ENCODE measurements at regions not wholly inside any gene's neighbourhood (a gene's known extent, or its start where the extent isn't known, plus 50 kb on each side); places are given as distances from the start of the nearest gene placed in this dataset.

GRCh38 chr6:51015394-51015793 is 196.7 kb downstream of the TFAP2B start:
- POLR2A ChIA-PET (ENCODE audit: unreplicated experiment): no interaction called here
- CTCF ChIA-PET: no interaction called here
- DNase-seq: no peak

DNA sequence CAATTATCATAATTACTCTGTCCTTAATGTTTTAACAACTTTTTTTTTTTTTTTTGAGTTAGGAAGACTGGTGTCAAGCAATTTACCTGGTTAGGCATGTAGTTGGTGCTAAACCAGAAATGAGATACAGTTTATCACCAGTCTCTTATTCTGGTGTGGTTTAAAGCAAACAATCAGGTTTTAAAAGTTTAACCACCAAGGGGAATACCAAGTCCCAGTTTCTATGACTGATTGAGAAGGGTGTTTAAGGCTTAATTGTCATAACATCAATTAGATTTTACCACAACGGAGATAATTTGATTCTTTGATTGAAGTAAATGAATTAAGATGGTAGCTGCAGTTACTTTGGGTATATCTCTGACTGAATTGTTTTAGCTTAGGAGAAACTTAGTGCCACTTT is 197.8 kb downstream of the TFAP2B start:
- Histone ChIP-seq H3K36me3 (ENCODE audit: low read depth) (no peaks in the 10 kb centered on the region), H3K27me3 (ENCODE audit: insufficient read depth, low read depth) (no peaks in the 10 kb centered on the region), H3K4me3 (no peak overlapping the region), H2AFZ (no peak overlapping the region), H3K4me2 (no peak overlapping the region), H3K4me1 (replicated peaks; ENCODE audit: insufficient read depth) (no peaks in the 10 kb centered on the region), H3K27ac (no peak overlapping the region), H3K79me2 (ENCODE audit: low read depth) (no peaks in the 10 kb centered on the region), H3F3A (ENCODE audit: insufficient read depth, low read depth) (no peaks in the 10 kb centered on the region), H4K20me1 (ENCODE audit: insufficient read depth) (no peaks in the 10 kb centered on the region), H3K9me3 (ENCODE audit: insufficient read depth, low read depth) (no peaks in the 10 kb centered on the region; the same call in 1 of the 2 replicates), H3K9me2 (ENCODE audit: insufficient read depth) (no peaks in the 10 kb centered on the region)
- no TSS peak for BruUV-seq (replicated peaks)
- no peak for DNase-seq
- CTCF ChIA-PET: no interaction called here
- intact Hi-C loops (cut with micrococcal nuclease; ENCODE audit: unreplicated experiment): no loop called here
- POLR2A ChIA-PET (ENCODE audit: unreplicated experiment): no interaction called here
- TF ChIP-seq, protein P1, sequence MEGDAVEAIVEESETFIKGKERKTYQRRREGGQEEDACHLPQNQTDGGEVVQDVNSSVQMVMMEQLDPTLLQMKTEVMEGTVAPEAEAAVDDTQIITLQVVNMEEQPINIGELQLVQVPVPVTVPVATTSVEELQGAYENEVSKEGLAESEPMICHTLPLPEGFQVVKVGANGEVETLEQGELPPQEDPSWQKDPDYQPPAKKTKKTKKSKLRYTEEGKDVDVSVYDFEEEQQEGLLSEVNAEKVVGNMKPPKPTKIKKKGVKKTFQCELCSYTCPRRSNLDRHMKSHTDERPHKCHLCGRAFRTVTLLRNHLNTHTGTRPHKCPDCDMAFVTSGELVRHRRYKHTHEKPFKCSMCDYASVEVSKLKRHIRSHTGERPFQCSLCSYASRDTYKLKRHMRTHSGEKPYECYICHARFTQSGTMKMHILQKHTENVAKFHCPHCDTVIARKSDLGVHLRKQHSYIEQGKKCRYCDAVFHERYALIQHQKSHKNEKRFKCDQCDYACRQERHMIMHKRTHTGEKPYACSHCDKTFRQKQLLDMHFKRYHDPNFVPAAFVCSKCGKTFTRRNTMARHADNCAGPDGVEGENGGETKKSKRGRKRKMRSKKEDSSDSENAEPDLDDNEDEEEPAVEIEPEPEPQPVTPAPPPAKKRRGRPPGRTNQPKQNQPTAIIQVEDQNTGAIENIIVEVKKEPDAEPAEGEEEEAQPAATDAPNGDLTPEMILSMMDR (conservative IDR thresholded peaks at IDR 0.05): no peak
- TF ChIP-seq EZH2 (IDR thresholded peaks at IDR 0.05; ENCODE audit: low read depth): no peak

More at GRCh38 chr6:51015394-51015793, 196.7 kb downstream of the TFAP2B start:
- no peaks in the 10 kb centered on the region; the same call in 1 of the 2 replicates for H3K9me3 ChIP-seq (ENCODE audit: insufficient read depth, low read depth)
- no peaks in the 10 kb centered on the region for H3K36me3 ChIP-seq (ENCODE audit: low read depth)
- H3K4me2 ChIP-seq: no peak overlapping the region
- intact Hi-C loops (cut with micrococcal nuclease; ENCODE audit: unreplicated experiment): no loop called here
- H3F3A ChIP-seq (ENCODE audit: insufficient read depth, low read depth): no peaks in the 10 kb centered on the region
- H3K9me2 ChIP-seq (ENCODE audit: insufficient read depth): no peaks in the 10 kb centered on the region
- H3K4me1 ChIP-seq (replicated peaks; ENCODE audit: insufficient read depth): no peaks in the 10 kb centered on the region
- no peaks in the 10 kb centered on the region for H4K20me1 ChIP-seq (ENCODE audit: insufficient read depth)
- no peak overlapping the region for H3K27ac ChIP-seq
- H2AFZ ChIP-seq: no peak overlapping the region
- TF ChIP-seq EZH2 (IDR thresholded peaks at IDR 0.05; ENCODE audit: low read depth): no peak
- TF ChIP-seq, protein P1 (conservative IDR thresholded peaks at IDR 0.05): no peak
- BruUV-seq (replicated peaks): no TSS peak
- no peaks in the 10 kb centered on the region for H3K79me2 ChIP-seq (ENCODE audit: low read depth)
- H3K4me3 ChIP-seq: no peak overlapping the region
- H3K27me3 ChIP-seq (ENCODE audit: insufficient read depth, low read depth): no peaks in the 10 kb centered on the region

- Histone ChIP-seq H4K20me1 (ENCODE audit: insufficient read depth) (no peaks in the 10 kb centered on the region), H3K4me1 (replicated peaks; ENCODE audit: insufficient read depth) (no peaks in the 10 kb centered on the region), H3K4me3 (no peak overlapping the region), H3K9me2 (ENCODE audit: insufficient read depth) (no peaks in the 10 kb centered on the region), H3K9me3 (ENCODE audit: insufficient read depth, low read depth) (no peaks in the 10 kb centered on the region), H3F3A (ENCODE audit: insufficient read depth, low read depth) (no peaks in the 10 kb centered on the region), H2AFZ (no peak overlapping the region), H3K27ac (no peak overlapping the region), H3K79me2 (ENCODE audit: low read depth) (no peaks in the 10 kb centered on the region), H3K4me2 (no peak overlapping the region), H3K27me3 (ENCODE audit: insufficient read depth, low read depth) (no peaks in the 10 kb centered on the region), H3K36me3 (ENCODE audit: low read depth) (no peaks in the 10 kb centered on the region)
- no TSS peak for BruUV-seq (replicated peaks)
- ChIA-PET CTCF (no interaction called here), POLR2A (ENCODE audit: unreplicated experiment) (no interaction called here)
- no peak for DNase-seq
- intact Hi-C loops (cut with micrococcal nuclease; ENCODE audit: unreplicated experiment): no loop called here
- TF ChIP-seq, protein P1 (conservative IDR thresholded peaks at IDR 0.05): no peak
- no peak for TF ChIP-seq EZH2 (IDR thresholded peaks at IDR 0.05; ENCODE audit: low read depth)
Observed at GRCh38 chr6:51019806-51020205, 201.1 kb downstream of the TFAP2B start.
